ENCODE measurements at regions not wholly inside any gene's neighbourhood (a gene's known extent, or its start where the extent isn't known, plus 50 kb on each side); places are given as distances from the start of the nearest gene placed in this dataset.

DNA sequence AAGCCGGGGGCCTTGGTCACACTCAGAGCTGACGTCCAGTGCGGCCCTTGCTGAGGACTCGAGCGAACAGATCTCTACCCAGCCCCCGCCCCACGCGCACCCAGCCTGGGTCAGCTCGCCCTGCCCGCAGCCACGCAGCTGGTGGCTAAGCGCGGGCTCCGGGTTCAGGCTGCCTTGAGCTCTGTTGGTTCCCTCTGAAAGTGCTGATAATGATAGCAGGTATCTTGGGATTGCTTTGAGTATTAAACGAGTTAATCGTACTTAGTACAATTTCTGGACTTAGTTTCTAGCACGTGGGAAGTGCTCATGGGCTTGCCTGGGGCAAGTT lies 88.1 kb upstream of the TGM3 start:
- TF ChIP-seq, protein P1, sequence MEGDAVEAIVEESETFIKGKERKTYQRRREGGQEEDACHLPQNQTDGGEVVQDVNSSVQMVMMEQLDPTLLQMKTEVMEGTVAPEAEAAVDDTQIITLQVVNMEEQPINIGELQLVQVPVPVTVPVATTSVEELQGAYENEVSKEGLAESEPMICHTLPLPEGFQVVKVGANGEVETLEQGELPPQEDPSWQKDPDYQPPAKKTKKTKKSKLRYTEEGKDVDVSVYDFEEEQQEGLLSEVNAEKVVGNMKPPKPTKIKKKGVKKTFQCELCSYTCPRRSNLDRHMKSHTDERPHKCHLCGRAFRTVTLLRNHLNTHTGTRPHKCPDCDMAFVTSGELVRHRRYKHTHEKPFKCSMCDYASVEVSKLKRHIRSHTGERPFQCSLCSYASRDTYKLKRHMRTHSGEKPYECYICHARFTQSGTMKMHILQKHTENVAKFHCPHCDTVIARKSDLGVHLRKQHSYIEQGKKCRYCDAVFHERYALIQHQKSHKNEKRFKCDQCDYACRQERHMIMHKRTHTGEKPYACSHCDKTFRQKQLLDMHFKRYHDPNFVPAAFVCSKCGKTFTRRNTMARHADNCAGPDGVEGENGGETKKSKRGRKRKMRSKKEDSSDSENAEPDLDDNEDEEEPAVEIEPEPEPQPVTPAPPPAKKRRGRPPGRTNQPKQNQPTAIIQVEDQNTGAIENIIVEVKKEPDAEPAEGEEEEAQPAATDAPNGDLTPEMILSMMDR (IDR thresholded peaks at IDR 0.05) = no peak
- TF ChIP-seq EZH2 (IDR thresholded peaks at IDR 0.05) (no peak), EZH2phosphoT487 (IDR thresholded peaks at IDR 0.05) (no peak)

Data from neural progenitor cell (in vitro differentiated cells).